BLaER1 (cell line): ENCODE measurements at regions not wholly inside any gene's neighbourhood (a gene's known extent, or its start where the extent isn't known, plus 50 kb on each side); places are given as distances from the start of the nearest gene placed in this dataset.
A peak's percentile ranks its signal among the peaks of the same experiment; 100 is the strongest.

Experiments used
- H3K27ac ChIP-seq: shearing (Covaris generic); formaldehyde crosslinking; 2 replicates; pipeline ENCODE4 v1.8.1; 2022
- H3K27me3 ChIP-seq: shearing (Covaris generic); formaldehyde crosslinking; 2 replicates; pipeline ENCODE4 v1.8.1; 2022
- H3K36me3 ChIP-seq: shearing (Covaris generic); formaldehyde crosslinking; 2 replicates; pipeline ENCODE4 v1.8.1; 2022
- H3K4me1 ChIP-seq: shearing (Covaris generic); formaldehyde crosslinking; 2 replicates; pipeline ENCODE4 v1.8.1; 2022
- H3K4me2 ChIP-seq: shearing (Covaris generic); formaldehyde crosslinking; 2 replicates; pipeline ENCODE4 v1.8.1; 2022
- H3K4me3 ChIP-seq: shearing (Covaris generic); formaldehyde crosslinking; 2 replicates; pipeline ENCODE4 v1.8.1; 2022
- H3K9ac ChIP-seq: shearing (Covaris generic); formaldehyde crosslinking; 2 replicates; pipeline ENCODE4 v1.8.1; 2022
- H3K9me3 ChIP-seq: shearing (Covaris generic); formaldehyde crosslinking; 2 replicates; pipeline ENCODE4 v1.8.1; 2022
- H4K20me1 ChIP-seq: shearing (Covaris generic); formaldehyde crosslinking; 2 replicates; pipeline ENCODE4 v1.8.1; 2022
- Cebpa-rat ChIP-seq: shearing (Covaris generic); IDR thresholded peaks from 2 replicates; pipeline ENCODE4 v1.8.1; 2022

GRCh38 chr5:5025098-5025773, 114.9 kb upstream of the ADAMTS16 start:
- H3K36me3 ChIP-seq = no peaks in the 10 kb centered on the region
- TF ChIP-seq Cebpa-rat = no peak
- H3K9me3 ChIP-seq = peaks cover 5% of the 10 kb centered on the region; the same call in 1 of the 2 replicates
- H3K4me3 ChIP-seq = no peak overlapping the region
- no peaks in the 10 kb centered on the region for H4K20me1 ChIP-seq
- peak overlapping the region; percentile 22 for H3K4me2 ChIP-seq
- H3K27ac ChIP-seq = no peak overlapping the region
- no peak overlapping the region for H3K9ac ChIP-seq
- H3K4me1 ChIP-seq = peaks cover 10% of the 10 kb centered on the region; the same call in 1 of the 2 replicates
- no peaks in the 10 kb centered on the region for H3K27me3 ChIP-seq

- H3K4me1 ChIP-seq = peaks cover 10% of the 10 kb centered on the region; the same call in 1 of the 2 replicates
- H3K36me3 ChIP-seq = no peaks in the 10 kb centered on the region
- peaks cover 5% of the 10 kb centered on the region; the same call in 1 of the 2 replicates for H3K9me3 ChIP-seq
- H3K9ac ChIP-seq = no peak overlapping the region
- H3K4me2 ChIP-seq = peak overlapping the region; percentile 22
- no peak overlapping the region for H3K27ac ChIP-seq
- H3K27me3 ChIP-seq = no peaks in the 10 kb centered on the region
- no peaks in the 10 kb centered on the region for H4K20me1 ChIP-seq
- TF ChIP-seq Cebpa-rat = no peak
- H3K4me3 ChIP-seq = no peak overlapping the region
Measured at GRCh38 chr5:5025774-5026408, 114.2 kb upstream of the ADAMTS16 start.

- Histone ChIP-seq H3K27ac (no peak overlapping the region), H3K4me2 (no peak overlapping the region), H3K27me3 (no peaks in the 10 kb centered on the region), H3K36me3 (no peaks in the 10 kb centered on the region), H3K4me1 (peaks cover 10% of the 10 kb centered on the region; the same call in 1 of the 2 replicates), H3K9ac (no peak overlapping the region), H3K9me3 (peaks cover 5% of the 10 kb centered on the region; the same call in 1 of the 2 replicates), H4K20me1 (no peaks in the 10 kb centered on the region), H3K4me3 (no peak overlapping the region)
- no peak for TF ChIP-seq Cebpa-rat
Measured at GRCh38 chr5:5026409-5026785, 113.7 kb upstream of the ADAMTS16 start.

GRCh38 chr5:5031665-5032064, 108.5 kb upstream of the ADAMTS16 start:
- H3K9ac ChIP-seq = no peak overlapping the region
- no peak overlapping the region for H3K27ac ChIP-seq
- H3K4me3 ChIP-seq = no peak overlapping the region
- H4K20me1 ChIP-seq = no peaks in the 10 kb centered on the region
- no peaks in the 10 kb centered on the region for H3K36me3 ChIP-seq
- H3K4me2 ChIP-seq = no peak overlapping the region
- H3K27me3 ChIP-seq = no peaks in the 10 kb centered on the region
- H3K4me1 ChIP-seq = no peaks in the 10 kb centered on the region
- TF ChIP-seq Cebpa-rat = no peak
- H3K9me3 ChIP-seq = no peaks in the 10 kb centered on the region

- no peak for TF ChIP-seq Cebpa-rat
- Histone ChIP-seq H3K27ac (no peak overlapping the region), H3K4me1 (no peaks in the 10 kb centered on the region), H4K20me1 (no peaks in the 10 kb centered on the region), H3K9ac (no peak overlapping the region), H3K9me3 (no peaks in the 10 kb centered on the region), H3K27me3 (no peaks in the 10 kb centered on the region), H3K4me3 (no peak overlapping the region), H3K36me3 (no peaks in the 10 kb centered on the region), H3K4me2 (no peak overlapping the region)
Measured at GRCh38 chr5:5037674-5038073, 102.5 kb upstream of the ADAMTS16 start.

GRCh38 chr5:5039918-5040317, 100.2 kb upstream of the ADAMTS16 start:
- Histone ChIP-seq H3K4me2 (no peak overlapping the region), H3K4me3 (no peak overlapping the region), H3K9ac (no peak overlapping the region), H3K27me3 (no peaks in the 10 kb centered on the region), H4K20me1 (no peaks in the 10 kb centered on the region), H3K9me3 (no peaks in the 10 kb centered on the region), H3K4me1 (no peaks in the 10 kb centered on the region), H3K36me3 (no peaks in the 10 kb centered on the region), H3K27ac (no peak overlapping the region)
- TF ChIP-seq Cebpa-rat = no peak

- no peaks in the 10 kb centered on the region for H3K36me3 ChIP-seq
- no peak overlapping the region for H3K27ac ChIP-seq
- no peaks in the 10 kb centered on the region for H3K27me3 ChIP-seq
- no peaks in the 10 kb centered on the region for H3K4me1 ChIP-seq
- H3K4me2 ChIP-seq = no peak overlapping the region
- no peak overlapping the region for H3K9ac ChIP-seq
- no peak for TF ChIP-seq Cebpa-rat
- no peaks in the 10 kb centered on the region for H3K9me3 ChIP-seq
- H4K20me1 ChIP-seq = no peaks in the 10 kb centered on the region
- H3K4me3 ChIP-seq = no peak overlapping the region
Measured at GRCh38 chr5:5040712-5041111, 99.4 kb upstream of the ADAMTS16 start.

GRCh38 chr5:5042806-5043205, 97.3 kb upstream of the ADAMTS16 start:
- Histone ChIP-seq H3K4me1 (no peaks in the 10 kb centered on the region), H3K27ac (no peak overlapping the region), H3K36me3 (no peaks in the 10 kb centered on the region), H3K4me3 (no peak overlapping the region), H3K9ac (no peak overlapping the region), H3K27me3 (no peaks in the 10 kb centered on the region), H3K4me2 (no peak overlapping the region), H4K20me1 (no peaks in the 10 kb centered on the region), H3K9me3 (no peaks in the 10 kb centered on the region)
- TF ChIP-seq Cebpa-rat = no peak

GRCh38 chr5:5043346-5043745, 96.8 kb upstream of the ADAMTS16 start:
- no peak for TF ChIP-seq Cebpa-rat
- H4K20me1 ChIP-seq = no peaks in the 10 kb centered on the region
- no peak overlapping the region for H3K4me3 ChIP-seq
- no peak overlapping the region for H3K4me2 ChIP-seq
- H3K9me3 ChIP-seq = no peaks in the 10 kb centered on the region
- H3K27ac ChIP-seq = no peak overlapping the region
- no peaks in the 10 kb centered on the region for H3K36me3 ChIP-seq
- H3K9ac ChIP-seq = no peak overlapping the region
- H3K4me1 ChIP-seq = no peaks in the 10 kb centered on the region
- no peaks in the 10 kb centered on the region for H3K27me3 ChIP-seq

GRCh38 chr5:5044247-5044840, 95.8 kb upstream of the ADAMTS16 start:
- Histone ChIP-seq H3K36me3 (no peaks in the 10 kb centered on the region), H3K9ac (no peak overlapping the region), H4K20me1 (no peaks in the 10 kb centered on the region), H3K4me3 (no peak overlapping the region), H3K4me2 (no peak overlapping the region), H3K27ac (no peak overlapping the region), H3K27me3 (no peaks in the 10 kb centered on the region), H3K4me1 (no peaks in the 10 kb centered on the region), H3K9me3 (no peaks in the 10 kb centered on the region)
- no peak for TF ChIP-seq Cebpa-rat
